NCI-H69 (cell line): ENCODE measurements at regions not wholly inside any gene's neighbourhood (a gene's known extent, or its start where the extent isn't known, plus 50 kb on each side); places are given as distances from the start of the nearest gene placed in this dataset.

Source experiments
- DNase-seq: peaks from one replicate; lab custom pipeline; 2025; lab: John Stamatoyannopoulos, UW

DNA sequence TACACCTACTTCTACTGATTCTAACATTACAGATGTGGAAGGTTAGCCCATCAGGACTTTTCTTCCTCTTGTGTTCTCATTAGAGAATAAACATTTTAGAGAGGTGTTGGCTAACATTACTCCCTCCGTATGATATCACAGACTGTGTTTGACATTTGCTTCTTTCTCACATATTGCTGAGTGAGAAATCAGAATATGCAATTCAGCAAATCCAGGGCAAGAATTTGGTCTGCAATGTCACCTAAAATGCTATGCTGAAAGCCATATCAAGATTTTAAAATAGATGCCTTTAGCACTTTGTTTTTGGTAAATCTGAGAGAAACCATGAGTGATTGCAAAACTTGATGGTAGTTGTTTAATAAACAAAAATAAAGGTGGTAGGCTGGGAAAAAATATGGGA lies 319.1 kb downstream of the C4orf33 start:
- DNase-seq, result no peak

DNA sequence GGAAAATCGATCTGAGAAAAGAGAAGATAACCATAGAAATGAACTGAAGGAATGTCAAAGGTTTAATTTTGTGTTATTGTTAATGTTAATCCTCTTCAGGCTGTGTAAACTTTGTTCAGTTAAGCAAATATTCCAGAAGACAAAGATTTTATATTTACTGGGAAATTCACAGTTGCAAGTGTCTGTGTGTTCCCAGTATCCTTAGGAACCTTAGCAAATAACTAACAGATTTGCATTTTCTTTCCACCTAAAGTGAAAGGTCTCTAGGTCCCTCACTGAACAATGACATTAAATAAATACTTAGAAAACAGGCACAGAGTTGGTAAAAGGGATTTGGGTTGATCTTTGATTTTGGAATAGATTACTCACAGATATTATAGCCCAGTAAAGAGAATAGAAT lies 324.7 kb downstream of the C4orf33 start:
- peak; percentile 11 for DNase-seq

DNA sequence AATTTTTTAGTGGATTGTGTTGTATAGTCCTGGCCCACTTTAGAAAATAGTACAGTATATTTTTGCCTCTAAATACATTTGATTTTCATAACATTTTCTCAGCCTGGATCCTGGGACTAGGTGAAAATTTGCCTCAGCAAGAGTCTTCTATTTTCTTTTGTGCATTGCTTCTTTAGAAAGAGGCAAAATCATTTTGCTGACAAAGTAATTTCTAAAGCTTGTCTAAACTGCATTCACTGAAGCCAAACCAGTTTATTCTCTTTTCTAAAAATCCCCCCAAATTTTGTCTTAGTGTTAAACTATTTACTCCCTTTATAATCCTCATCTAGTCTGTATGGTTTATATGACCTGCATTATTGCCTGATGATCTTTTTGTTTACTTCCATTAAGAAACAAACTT lies 326.3 kb downstream of the C4orf33 start:
- no peak for DNase-seq

DNA sequence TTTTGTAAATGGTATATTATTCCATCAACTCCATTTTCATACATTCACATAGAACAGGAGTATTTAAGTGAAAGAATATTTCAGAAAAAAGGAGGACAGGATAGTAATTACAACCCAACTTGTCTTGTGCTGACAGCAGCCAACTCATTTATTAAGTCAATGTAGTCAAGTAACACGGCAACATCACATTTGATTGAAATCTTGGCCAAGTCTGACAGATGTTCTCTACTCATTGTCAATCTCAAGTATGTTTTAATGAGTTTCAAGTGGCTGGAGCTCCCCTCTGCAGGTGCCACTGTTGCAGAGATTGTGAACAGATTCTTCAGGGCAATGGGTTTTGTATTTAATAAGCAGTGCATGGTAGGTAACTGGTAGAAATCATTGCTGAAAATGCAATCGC lies 332.5 kb downstream of the C4orf33 start:
- peak; percentile 74 for DNase-seq

- peak; percentile 49 for DNase-seq
These were observed 333.8 kb downstream of the C4orf33 start for GRCh38 chr4:129429581-129430320.

- DNase-seq, result no peak
These were observed 341.4 kb downstream of the C4orf33 start for GRCh38 chr4:129437347-129437746.

- DNase-seq, result no peak
These were observed 342.6 kb downstream of the C4orf33 start for GRCh38 chr4:129438456-129438981.

DNA sequence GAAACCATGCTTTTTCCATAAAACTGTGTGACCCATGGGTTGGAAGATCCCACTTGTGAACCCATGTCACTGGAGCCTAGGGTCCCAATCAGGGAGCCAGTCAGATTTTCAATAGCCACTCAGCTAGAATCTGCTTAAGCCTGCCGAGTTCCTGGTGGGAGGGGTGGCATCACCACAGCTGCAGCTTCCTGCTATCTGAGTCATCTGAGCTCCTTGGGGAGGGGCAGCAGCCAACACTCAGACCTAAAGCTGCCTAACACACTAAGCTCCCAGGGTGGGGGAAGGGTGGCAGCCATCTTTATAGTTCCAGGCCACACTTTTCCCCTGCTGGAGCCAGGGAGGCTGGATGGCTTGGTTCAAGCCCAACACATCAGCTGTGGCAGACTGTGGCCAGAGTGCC lies 350.1 kb downstream of the C4orf33 start:
- DNase-seq, result peak; percentile 55

GRCh38 chr4:129453524-129454200 lies 357.7 kb downstream of the C4orf33 start:
- DNase-seq, result peak; percentile 6

GRCh38 chr4:129455482-129455881 lies 359.5 kb downstream of the C4orf33 start:
- DNase-seq, result peak; percentile 91

GRCh38 chr4:129468624-129469023 lies 372.7 kb downstream of the C4orf33 start:
- DNase-seq, result no peak

- DNase-seq, result no peak
These were observed 378.7 kb downstream of the C4orf33 start for GRCh38 chr4:129474698-129475097.

- DNase-seq, result no peak
These were observed 385.2 kb downstream of the C4orf33 start for GRCh38 chr4:129481107-129481506.

DNA sequence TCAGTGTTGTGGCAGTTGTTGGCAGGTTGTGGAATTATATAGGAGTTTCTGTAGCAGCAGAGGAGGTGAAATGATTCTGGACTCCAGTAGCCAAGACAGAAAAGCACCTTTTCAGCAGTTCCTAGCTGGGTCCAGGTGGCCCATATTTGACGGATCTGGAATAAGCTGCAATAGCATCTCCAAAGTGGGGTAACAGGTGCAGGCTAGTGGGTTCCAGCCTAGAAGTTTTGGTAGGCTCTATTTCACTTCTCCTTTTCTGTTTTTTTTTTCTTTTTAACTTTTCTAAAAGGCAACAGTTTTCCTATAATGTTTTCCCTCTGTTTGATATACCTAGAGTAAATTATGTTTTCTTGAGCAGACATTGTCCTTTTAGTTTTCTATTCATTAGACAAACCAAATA lies 392.5 kb downstream of the C4orf33 start:
- DNase-seq, result no peak

DNA sequence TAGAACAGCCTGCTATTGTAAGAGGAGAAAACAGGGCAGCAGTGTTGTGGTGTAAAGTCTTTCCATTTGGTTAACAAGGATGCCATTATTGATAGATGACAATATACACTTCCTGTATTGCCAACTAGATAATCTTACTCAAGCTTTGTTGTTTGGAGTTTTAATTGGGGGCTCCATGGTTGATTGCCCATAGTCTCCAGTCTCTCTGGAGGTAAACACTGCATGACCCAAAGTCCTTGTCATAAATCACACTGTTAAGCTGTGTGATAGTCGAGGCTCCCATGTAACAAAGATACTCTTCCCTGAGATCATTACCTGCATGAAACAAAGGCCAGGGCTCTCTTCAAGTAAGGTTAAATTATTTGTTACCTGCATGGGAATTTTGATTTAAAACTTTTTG lies 394.6 kb downstream of the C4orf33 start:
- peak; percentile 13 for DNase-seq

DNA sequence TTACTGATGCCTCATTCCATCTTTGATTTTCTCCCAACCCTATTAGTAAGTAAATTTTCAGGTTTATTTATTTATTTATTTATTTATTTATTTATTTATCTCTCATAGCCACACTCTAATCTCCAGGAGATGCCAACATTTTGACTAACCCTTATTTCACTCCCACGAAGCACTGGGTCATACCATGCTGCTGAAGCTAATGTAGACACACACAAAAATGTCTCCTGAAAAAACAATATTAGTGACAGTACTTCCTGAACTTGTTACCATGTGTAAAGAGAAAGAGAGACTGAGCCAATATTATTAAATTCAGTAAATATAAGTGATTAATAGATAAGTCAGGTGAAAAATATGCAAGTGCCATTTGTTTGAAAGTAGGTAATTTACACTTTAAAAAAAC lies 402.7 kb downstream of the C4orf33 start:
- DNase-seq, result no peak

GRCh38 chr4:129514852-129515251 lies 418.9 kb downstream of the C4orf33 start:
- DNase-seq, result no peak

- no peak for DNase-seq
These were observed 419.4 kb downstream of the C4orf33 start for GRCh38 chr4:129515356-129515755.

GRCh38 chr4:129526812-129527211 lies 430.9 kb downstream of the C4orf33 start:
- peak; percentile 31 for DNase-seq

DNA sequence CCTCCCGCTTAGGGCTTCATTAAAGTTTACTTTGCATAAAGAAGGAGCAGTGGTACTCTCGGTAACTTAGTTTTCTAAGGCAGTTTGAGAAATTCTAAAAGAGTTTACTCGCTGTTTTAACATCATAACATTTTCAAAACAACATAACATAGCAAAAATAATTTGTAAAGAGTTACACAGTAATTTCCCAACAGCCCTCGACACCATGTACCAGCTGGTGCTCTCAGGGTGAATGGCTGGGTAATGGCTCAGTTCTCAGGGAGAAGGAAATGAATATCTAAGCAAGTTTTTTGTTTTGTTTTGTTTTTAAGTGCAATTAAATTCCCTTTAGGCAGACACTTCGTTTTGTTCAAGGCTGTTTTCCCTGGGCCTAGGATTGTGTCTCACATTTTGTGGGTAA lies 435.3 kb downstream of the C4orf33 start:
- no peak for DNase-seq

DNA sequence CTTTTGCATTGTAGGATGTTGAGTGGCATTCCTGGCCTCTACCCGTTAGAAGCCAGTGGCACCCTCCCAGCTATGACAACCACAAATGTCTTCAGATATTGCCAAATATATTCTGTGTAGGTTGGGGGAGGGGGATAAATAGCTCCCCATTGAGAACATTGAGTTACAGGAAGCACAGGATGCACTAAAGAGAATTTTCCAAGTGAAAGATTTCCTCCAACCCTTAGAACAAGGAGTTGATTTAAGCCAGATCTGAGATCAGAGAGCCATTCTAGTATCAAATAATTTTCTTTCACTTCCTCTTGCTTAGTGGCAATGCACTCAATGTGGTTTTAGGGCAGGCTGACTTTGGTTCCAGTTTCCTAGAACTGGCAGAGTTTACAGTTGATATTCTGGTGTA lies 436.6 kb downstream of the C4orf33 start:
- no peak for DNase-seq

- DNase-seq, result no peak
These were observed 447.3 kb downstream of the C4orf33 start for GRCh38 chr4:129543299-129543698.

GRCh38 chr4:129545599-129546278 lies 449.8 kb downstream of the C4orf33 start:
- DNase-seq, result peak; percentile 53
